GM12865 (cell line): ENCODE measurements at regions not wholly inside any gene's neighbourhood (a gene's known extent, or its start where the extent isn't known, plus 50 kb on each side); places are given as distances from the start of the nearest gene placed in this dataset.

Source experiments
- DNase-seq: peaks from one replicate; pipeline ENCODE4 v3.0.0; 2010; ENCODE audit warnings: low read depth
- H3K4me3 ChIP-seq: 2 replicates; pipeline ENCODE4 v1.5.1; 2011; ENCODE audit warnings: mild to moderate bottlenecking, low read depth, low read length, control low read depth
- TF ChIP-seq, protein P1 (sequence below): IDR thresholded peaks from 2 replicates; pipeline ENCODE4 v1.5.1; 2011; ENCODE audit warnings: low read length, control low read depth, low read depth, inconsistent platforms; ENCODE audit not compliant: insufficient read depth; ENCODE audit errors: missing control alignments

DNA sequence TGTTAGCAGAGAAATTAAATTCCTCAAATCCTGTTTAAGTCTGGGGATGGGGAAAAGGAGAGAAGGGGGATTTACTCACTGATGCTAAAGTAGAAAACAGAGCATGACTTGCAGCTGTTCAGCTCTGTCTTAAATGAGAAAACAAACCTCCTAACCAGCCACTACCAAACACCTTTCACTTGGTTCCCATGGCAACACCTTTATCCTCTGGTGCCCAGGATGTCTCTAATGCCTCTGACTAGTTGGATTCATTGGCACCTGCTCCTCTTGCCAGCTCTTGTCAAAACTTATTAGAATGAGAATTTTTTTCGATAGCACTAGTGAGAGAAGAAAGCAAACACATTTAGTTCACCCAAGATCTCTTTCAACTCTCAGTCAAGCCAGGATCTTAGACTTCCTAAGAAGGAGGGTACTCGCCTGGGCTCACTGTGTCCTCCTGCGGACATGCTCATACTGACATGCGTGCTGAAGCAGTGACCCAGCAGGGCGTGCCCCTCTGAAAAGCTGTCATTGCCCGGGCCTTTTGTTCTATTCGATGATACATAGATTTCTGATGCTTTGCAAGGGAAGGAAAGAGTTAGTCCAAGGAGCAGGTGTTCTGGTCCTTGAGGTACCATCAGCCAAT lies 656.0 kb upstream of the CELF4 start:
- TF ChIP-seq, protein P1, sequence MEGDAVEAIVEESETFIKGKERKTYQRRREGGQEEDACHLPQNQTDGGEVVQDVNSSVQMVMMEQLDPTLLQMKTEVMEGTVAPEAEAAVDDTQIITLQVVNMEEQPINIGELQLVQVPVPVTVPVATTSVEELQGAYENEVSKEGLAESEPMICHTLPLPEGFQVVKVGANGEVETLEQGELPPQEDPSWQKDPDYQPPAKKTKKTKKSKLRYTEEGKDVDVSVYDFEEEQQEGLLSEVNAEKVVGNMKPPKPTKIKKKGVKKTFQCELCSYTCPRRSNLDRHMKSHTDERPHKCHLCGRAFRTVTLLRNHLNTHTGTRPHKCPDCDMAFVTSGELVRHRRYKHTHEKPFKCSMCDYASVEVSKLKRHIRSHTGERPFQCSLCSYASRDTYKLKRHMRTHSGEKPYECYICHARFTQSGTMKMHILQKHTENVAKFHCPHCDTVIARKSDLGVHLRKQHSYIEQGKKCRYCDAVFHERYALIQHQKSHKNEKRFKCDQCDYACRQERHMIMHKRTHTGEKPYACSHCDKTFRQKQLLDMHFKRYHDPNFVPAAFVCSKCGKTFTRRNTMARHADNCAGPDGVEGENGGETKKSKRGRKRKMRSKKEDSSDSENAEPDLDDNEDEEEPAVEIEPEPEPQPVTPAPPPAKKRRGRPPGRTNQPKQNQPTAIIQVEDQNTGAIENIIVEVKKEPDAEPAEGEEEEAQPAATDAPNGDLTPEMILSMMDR = no peak
- DNase-seq = no peak
- no peak overlapping the region for H3K4me3 ChIP-seq

DNA sequence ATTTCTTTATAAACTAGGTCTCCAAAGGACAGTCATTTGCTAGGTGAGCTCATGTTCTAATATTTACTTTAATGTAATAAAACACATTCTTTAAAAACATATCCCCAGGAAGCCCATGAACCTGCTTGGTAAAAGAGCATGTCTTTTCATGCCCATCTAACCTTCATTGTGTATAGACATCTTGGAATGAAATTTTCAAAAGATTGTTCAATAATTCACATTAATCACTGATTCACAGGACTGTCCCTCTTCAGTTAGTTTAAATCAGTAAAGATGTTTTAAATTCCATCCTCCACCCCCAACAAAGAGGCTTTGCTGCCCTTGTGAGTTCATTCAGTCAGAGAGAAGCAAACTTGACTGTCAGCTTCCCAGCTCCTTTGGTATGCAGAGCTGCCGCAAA lies 633.4 kb upstream of the CELF4 start:
- no peak overlapping the region for H3K4me3 ChIP-seq
- TF ChIP-seq, protein P1 = no peak
- no peak for DNase-seq

DNA sequence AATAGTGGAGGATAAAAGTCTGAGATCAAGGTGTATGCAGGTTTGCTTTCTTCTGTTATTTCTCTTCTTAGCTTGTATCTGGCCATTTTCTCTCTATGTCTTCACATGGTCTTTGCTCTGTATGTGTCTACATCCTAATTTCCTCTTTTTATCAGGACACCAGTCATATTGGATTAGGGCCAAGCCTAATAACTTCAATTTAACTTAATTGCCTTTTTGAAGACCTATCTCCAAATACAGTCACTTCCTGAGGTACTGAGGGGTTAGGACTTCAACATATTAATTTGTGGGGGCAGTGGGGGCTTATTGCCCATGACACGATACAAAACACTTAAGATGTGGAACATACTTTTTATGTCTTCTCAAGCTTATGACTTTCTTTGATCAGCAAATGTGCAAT lies 632.9 kb upstream of the CELF4 start:
- no peak for DNase-seq

DNA sequence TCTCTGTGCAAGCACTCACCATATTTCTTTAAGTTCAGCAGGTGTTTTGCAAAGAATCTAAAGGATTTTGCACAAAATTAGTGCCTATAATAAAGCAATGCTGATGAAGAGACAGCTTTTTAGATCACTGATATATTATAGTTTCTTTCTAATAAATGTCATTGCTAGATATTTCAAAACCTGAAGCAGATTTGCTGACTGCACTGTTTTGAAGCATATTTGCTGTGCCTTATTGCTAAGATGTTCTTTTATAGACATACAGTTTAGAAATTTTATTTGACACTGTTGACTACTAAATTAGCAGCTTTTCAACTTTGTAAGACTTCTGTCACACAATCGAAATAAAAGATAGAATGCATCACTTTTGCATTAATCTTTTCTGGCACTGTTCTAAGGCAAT lies 620.9 kb upstream of the CELF4 start:
- DNase-seq = no peak
- no peak overlapping the region for H3K4me3 ChIP-seq
- TF ChIP-seq, protein P1 = no peak

More for the DNA sequence above, 632.9 kb upstream of the CELF4 start:
- TF ChIP-seq, protein P1 = no peak
- H3K4me3 ChIP-seq = no peak overlapping the region

DNA sequence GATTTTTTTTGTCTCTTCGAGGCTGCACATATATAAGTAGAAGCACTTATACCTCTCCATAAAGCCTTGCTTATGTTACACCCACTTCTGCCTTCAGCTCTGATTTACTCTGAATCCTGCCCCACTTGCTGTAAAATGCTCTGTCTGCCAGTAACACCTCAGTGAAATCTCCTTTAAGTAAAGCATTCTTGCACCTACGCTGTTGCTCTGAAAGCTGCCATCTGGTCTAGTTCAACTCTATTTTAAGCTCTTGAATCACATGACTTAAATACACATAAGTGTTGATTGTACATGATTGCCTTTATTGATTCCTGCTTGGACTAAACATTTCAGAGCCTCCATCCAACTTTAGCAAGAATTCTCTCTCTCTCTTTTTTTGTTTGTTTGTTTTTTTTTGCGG lies 609.0 kb upstream of the CELF4 start:
- H3K4me3 ChIP-seq = no peak overlapping the region
- no peak for DNase-seq
- TF ChIP-seq, protein P1 = no peak

DNA sequence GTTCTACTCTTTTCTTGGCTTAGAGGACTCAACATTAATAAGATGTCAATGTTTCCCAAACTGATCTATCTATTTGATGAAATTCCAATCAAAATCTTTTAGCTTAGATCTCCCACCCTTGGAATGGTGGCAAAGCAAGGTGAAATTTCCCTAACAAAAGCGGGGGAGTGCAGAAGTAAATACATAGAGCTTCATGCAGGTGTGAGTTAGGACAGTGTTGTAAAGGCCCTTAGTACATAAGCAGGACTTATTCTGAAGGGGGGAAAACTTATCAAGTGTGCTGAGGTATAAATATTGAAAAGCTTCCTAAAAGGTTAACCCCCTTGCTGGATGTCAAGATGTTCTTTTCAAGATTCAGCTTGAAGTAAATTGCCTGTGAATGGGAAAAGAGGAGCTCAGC lies 608.6 kb upstream of the CELF4 start:
- no peak overlapping the region for H3K4me3 ChIP-seq
- no peak for DNase-seq
- TF ChIP-seq, protein P1 = no peak

DNA sequence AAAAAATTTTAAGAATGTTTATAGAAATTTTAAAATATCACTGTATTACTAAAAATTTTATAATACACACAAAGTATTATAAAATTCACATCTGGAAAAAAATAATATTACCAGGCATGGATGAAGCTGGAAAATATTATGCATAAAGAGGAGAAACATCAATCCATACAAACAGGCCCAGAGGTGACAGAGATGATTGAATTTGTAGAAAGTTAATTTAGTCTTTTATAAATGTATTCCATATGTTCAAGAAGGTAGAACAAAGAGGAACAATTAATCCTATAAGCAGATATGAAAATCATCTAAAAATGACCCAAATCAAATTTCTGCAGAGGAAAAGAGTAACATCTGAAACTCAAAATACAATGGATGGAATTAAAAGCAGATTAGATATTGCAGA lies 605.2 kb upstream of the CELF4 start:
- DNase-seq = no peak
- TF ChIP-seq, protein P1 = no peak
- H3K4me3 ChIP-seq = no peak overlapping the region
